Right ventricle myocardium inferior (tissue), 1 donor: ENCODE measurements at regions not wholly inside any gene's neighbourhood (a gene's known extent, or its start where the extent isn't known, plus 50 kb on each side); places are given as distances from the start of the nearest gene placed in this dataset.

Experiments
- ATAC-seq: fragments of 200-7000 bp; cut with Tn5 transposase; one replicate; pipeline ENCODE4 v1.9.1; 2020; ENCODE audit warnings: mild to moderate bottlenecking, moderate library complexity
- DNase-seq: peaks from one replicate; pipeline ENCODE4 v3.0.0; 2021; ENCODE audit errors: missing footprints
- intact Hi-C: fragments of 100-400 bp; cut with DNase I; formaldehyde crosslinking; loops from one replicate; pipeline ENCODE4 v1.11.0; 2022
- donor health status: DM: no; HTN: yes; CAD: no; lungs with severe emphysema.

DNA sequence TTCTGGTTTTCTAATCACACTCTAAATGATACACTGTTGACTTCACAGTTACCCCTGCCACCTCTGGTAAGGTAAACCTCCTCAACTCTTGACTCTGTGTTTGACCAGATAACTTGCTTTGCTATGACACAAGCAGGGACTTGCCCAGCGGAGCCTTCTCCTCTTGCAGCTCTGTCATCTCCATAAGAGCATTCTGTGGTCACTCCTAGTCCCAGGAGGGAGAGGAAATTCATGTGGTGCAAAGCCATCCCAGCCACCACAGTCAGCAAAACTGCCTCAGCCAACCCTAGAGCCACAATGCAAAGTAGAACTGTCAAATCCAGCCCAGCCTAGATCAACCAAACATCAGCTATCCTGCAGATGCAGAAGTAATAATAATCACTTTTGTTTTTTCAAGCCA is 144.7 kb upstream of the GADL1 start:
- ATAC-seq = no peak
- intact Hi-C loops = no loop called here
- DNase-seq = no peak

GRCh38 chr3:31041161-31041978 is 146.9 kb upstream of the GADL1 start:
- no peak for ATAC-seq
- intact Hi-C loops = no loop called here
- no peak for DNase-seq

- DNase-seq (no peak), ATAC-seq (peak; percentile 20)
- intact Hi-C loops = no loop called here
Observed at GRCh38 chr3:31043184-31043819, 148.8 kb upstream of the GADL1 start.

DNA sequence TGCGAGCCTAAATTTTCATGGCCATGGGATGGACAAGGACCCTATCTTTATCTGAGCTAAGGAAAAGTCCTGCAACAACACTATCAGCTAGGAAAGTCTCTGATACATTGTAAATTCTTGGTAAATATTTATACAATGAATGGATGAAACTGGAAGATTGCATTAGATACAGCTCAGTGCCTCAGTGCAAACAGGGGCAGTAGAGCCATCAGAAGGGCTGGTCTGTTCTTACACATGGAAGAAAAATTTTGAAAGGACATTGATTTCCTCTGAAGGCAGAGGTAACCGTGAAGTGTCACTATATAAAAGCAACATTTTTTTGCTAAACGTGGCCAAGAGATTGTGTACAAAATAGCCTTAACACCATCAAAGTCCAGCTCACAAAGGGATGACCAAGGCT is 153.2 kb upstream of the GADL1 start:
- intact Hi-C loops = no loop called here
- ATAC-seq (no peak), DNase-seq (no peak)

DNA sequence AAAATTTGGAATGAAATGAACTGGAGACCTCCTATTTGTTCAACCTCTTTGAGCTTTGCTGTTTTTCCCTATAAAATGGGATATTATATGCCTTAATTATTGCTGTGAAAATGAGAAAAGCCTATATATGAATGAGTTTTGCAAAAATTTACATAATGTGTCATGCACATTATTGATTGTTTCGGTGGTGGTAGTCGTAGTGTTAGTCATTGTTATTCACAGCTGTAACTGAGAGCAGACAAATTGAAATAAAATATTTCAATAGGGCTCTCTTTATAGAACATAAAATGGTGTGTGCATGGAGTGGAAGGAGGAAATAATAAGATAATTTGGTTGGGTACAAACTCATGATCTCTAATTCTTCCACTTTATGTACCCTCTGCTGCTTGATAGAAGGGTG is 153.7 kb upstream of the GADL1 start:
- intact Hi-C loops = no loop called here
- no peak for DNase-seq
- ATAC-seq = no peak

GRCh38 chr3:31050296-31050695 is 155.8 kb upstream of the GADL1 start:
- intact Hi-C loops = no loop called here
- no peak for ATAC-seq
- DNase-seq = no peak

DNA sequence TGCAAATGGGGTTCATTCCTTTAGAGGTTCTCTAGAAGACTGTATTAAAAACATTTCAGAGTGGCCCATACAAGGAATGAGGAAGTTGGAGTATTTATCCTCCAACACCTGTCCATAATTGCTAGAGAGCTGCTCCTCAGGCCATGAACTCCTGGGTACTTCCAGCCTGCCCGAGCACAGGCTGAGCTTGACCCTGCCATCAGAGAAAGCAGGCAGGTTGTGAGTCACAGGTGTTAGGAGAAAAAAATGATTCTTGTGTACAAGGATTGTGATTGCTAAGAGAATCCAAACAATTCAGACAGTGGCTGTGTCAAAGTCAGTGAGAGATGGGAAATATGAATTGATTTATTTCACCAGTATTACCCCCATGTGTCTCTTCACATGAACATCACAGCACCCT is 156.8 kb upstream of the GADL1 start:
- ATAC-seq (no peak), DNase-seq (no peak)
- intact Hi-C loops = no loop called here

- ATAC-seq (no peak), DNase-seq (no peak)
- intact Hi-C loops = no loop called here
Observed at GRCh38 chr3:31053299-31053698, 158.8 kb upstream of the GADL1 start.

GRCh38 chr3:31054032-31054431 is 159.6 kb upstream of the GADL1 start:
- no peak for DNase-seq
- ATAC-seq = no peak
- intact Hi-C loops = no loop called here

DNA sequence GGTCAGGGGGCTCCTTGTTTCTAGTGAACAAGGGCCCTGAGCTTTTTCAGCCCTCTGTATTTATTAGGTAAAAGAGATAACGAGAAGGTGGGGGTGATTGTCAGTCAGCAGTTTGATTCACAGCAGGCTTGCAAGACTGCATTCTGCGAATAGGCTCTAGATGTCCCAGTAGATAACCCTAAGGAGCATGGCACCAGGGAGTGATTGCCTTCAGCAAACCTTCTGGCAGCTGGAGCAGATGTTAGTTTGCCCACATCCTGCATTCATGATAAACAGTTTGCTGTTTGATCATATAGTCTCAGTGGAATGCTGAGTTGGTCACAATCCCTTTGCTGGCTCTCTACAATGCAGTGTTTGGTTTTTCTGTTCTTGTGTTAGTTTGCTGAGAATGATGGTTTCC is 161.3 kb upstream of the GADL1 start:
- DNase-seq = no peak
- intact Hi-C loops = no loop called here
- no peak for ATAC-seq

DNA sequence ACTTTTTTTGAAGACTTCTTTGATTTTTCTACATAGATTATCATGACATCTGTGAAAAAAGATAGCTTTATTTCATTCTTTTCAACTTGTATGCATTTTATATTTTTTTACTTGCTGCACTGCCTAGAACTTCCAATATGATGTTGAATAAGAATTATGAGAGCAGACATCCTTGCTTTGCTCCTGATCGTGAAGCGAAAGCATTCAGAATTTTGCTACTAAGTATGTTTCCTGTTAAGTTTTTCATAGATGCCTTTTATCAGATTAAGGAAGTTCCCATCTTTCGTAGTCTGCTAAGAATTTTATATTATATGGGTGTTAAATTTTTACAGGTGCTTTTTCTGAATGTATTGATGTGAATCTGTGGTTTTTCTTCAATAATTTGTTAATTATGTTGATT is 163.4 kb upstream of the GADL1 start:
- ATAC-seq = no peak
- intact Hi-C loops = no loop called here
- no peak for DNase-seq

DNA sequence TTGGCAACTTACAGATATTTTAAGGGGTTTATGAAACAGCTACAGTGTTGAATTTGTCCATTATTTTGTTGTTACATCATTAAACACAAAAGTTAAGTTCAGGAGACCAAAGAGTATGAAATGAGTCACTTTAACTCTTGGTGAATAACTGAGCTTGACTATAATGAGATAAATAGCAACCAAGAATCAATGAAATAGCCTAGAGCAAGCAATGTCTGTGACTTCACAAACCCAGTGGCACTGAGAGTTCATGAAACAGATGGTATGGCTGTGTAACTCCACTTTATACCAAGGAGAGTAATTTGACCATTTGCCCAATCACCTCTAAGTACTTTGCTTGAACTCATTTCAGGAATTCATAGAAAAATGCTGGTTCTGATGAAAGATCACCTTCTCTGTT is 169.6 kb upstream of the GADL1 start:
- intact Hi-C loops = no loop called here

GRCh38 chr3:31065765-31066164 is 171.3 kb upstream of the GADL1 start:
- DNase-seq (no peak), ATAC-seq (no peak)
- intact Hi-C loops = no loop called here

More for the DNA sequence above, 169.6 kb upstream of the GADL1 start:
- ATAC-seq (no peak), DNase-seq (no peak)

- DNase-seq (no peak), ATAC-seq (no peak)
- intact Hi-C loops = no loop called here
Observed at GRCh38 chr3:31067004-31067403, 172.5 kb upstream of the GADL1 start.

DNA sequence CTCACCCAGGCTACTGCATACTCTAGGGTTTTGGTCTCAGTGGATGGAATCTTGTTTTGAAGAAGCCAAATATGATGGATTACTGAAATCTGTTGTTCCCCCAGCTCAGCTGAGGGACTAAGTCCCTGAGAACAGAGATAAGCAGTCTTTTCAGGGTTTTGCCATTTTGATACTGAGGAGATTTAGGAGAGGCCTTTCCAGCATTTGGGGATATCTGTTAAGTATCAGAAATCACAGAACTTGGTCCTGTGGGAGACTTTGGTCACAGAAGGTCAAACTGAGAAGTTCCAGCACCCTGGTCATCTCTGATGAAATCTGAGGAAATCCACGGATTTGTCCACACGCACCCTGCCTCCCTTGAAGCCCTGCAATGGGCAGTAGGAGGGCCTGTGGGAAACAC is 181.0 kb upstream of the GADL1 start:
- DNase-seq = no peak
- intact Hi-C loops = no loop called here
- ATAC-seq = no peak

- ATAC-seq (no peak), DNase-seq (no peak)
- intact Hi-C loops = no loop called here
Observed at GRCh38 chr3:31075876-31076275, 181.4 kb upstream of the GADL1 start.

DNA sequence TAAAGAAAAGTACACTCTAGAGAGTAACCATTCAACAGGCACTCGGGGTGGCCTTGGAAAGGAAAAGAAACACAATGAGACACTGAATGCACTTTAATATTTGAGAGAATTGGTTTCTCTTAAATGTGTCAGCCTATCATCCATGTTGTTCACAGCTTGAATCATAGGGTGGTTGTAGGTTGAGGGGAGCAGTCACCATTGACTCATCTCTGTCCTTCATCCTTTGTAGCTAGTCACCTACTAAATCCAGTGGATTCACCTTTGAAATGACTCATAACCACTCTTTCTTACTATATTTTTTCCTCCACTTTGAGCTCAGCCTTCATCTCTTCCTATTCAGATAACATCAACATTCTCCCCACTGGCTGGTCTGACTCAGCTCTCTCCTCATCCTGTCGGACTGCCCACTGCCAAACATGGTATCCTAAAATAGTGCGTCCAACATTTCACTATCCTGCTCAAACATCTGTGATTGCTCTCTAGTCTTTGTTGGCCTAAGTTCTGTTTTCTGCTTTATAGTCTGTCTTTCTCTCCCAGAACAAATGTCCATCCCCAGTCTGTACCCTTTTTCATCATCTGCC is 182.7 kb upstream of the GADL1 start:
- intact Hi-C loops = no loop called here
- ATAC-seq (no peak), DNase-seq (no peak)

- ATAC-seq (no peak), DNase-seq (no peak)
- intact Hi-C loops = no loop called here
Observed at GRCh38 chr3:31077826-31078225, 183.4 kb upstream of the GADL1 start.

- intact Hi-C loops = no loop called here
- no peak for ATAC-seq
- DNase-seq = no peak
Observed at GRCh38 chr3:31079689-31080088, 185.2 kb upstream of the GADL1 start.

DNA sequence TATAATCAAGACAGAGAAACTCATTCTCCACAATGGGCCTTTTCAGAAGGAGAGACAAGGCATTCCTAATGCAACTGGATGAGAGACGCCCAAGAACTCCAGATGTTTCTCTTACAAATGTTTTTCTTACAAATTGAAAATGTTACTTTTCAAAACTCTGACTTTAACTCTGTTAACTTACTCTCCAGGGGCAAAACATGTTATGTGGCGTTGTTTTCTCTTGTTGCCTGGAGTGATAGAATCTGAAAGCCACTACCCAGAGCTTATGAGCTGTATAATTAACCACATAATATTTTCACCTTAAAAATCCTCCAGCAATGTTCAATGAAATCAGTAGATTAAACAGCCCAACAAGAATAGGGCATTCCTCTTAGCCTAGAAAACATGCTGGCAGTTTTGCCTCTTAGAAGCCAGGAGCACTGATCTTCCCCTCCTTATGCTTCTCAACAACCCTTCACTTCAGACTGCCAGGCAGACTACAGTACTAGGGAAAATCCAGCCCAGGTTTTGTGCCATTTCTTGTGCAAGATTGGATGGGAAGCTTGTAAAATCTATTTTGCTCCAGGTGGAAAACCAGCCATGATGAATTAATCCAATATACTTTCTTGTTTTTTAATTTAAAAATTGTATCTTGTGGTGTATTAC is 186.7 kb upstream of the GADL1 start:
- intact Hi-C loops = no loop called here
- no peak for DNase-seq
- peak; percentile 47 for ATAC-seq
